ENCODE measurements at regions not wholly inside any gene's neighbourhood (a gene's known extent, or its start where the extent isn't known, plus 50 kb on each side); places are given as distances from the start of the nearest gene placed in this dataset.

DNA sequence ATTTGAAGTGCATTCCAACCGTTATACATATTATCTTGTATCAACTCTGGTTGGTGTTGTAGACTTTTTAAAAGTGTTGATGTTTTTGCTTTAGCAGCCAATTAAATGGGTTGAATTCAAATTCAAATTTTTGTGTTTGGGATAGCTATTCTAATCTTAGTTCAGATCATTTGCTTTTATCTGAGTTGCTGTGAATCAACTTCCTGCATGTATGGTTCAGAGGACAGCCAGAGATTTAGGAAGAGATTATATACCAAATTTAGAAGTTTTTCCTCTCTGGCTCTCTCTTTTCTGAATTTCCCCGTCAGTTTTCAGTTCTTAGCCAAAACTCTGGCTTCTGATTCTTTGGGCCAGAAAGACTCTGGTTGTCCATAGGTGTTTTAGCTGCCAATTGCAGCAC is 415.5 kb downstream of the NUF2 start:
- POLR2A ChIA-PET = no interaction called here

More for the DNA sequence above, 415.5 kb downstream of the NUF2 start:
- Histone ChIP-seq H3K27me3 (ENCODE audit: control insufficient read depth in 2 of 2, insufficient read depth in 2 of 2, low read length in 2 of 2) (no peaks in the 10 kb centered on the region), H3K79me2 (ENCODE audit: control insufficient read depth, insufficient read depth, low read length) (no peaks in the 10 kb centered on the region), H3K4me1 (replicated peaks in 1 of 2; ENCODE audit: control insufficient read depth in 2 of 2, insufficient read depth in 2 of 2, low read length in 2 of 2) (no peaks in the 10 kb centered on the region), H3K27ac (ENCODE audit: extremely low read depth, low read depth, low read length) (no peak overlapping the region), H4K20me1 (replicated peaks; ENCODE audit: control insufficient read depth, insufficient read depth, low read length) (no peaks in the 10 kb centered on the region), H3K36me3 (ENCODE audit: control insufficient read depth, insufficient read depth, low read length) (no peaks in the 10 kb centered on the region), H2AFZ (ENCODE audit: low read depth, low read length) (no peak overlapping the region), H3K9me3 (replicated peaks; ENCODE audit: control insufficient read depth, insufficient read depth, low read depth, low read length) (no peaks in the 10 kb centered on the region), H3K4me3 (no peak overlapping the region), H3K9ac (ENCODE audit: insufficient read depth in 1 of 2, low read depth in 2 of 2, low read length in 2 of 2) (no peak overlapping the region), H3K4me2 (ENCODE audit: insufficient read depth, low read length) (no peak overlapping the region), H3K9me1 (ENCODE audit: control insufficient read depth, insufficient read depth, low read length) (no peaks in the 10 kb centered on the region)
- FAIRE-seq (no peak), DNase-seq (ENCODE audit: extremely low read depth in 1 of 4, low spot score in 3 of 4) (no peak), ATAC-seq (no peak)
- WGBS (ENCODE audit: insufficient coverage, low coverage, missing lambda C conversion rate) = 0% methylated on average over 2 of the region's 2 CpGs
- no TSS peak for BruUV-seq (replicated peaks)
- TF ChIP-seq PPARD (CRISPR knock-in tag; IDR thresholded peaks at IDR 0.05) (no peak), ERF (CRISPR knock-in tag; IDR thresholded peaks at IDR 0.05) (no peak), FOXK2 (conservative IDR thresholded peaks at IDR 0.05 in 1 of 2, IDR thresholded peaks at IDR 0.05 in 1 of 2; ENCODE audit: low read depth in 2 of 2) (no peak)
- TF ChIP-seq, protein P1, sequence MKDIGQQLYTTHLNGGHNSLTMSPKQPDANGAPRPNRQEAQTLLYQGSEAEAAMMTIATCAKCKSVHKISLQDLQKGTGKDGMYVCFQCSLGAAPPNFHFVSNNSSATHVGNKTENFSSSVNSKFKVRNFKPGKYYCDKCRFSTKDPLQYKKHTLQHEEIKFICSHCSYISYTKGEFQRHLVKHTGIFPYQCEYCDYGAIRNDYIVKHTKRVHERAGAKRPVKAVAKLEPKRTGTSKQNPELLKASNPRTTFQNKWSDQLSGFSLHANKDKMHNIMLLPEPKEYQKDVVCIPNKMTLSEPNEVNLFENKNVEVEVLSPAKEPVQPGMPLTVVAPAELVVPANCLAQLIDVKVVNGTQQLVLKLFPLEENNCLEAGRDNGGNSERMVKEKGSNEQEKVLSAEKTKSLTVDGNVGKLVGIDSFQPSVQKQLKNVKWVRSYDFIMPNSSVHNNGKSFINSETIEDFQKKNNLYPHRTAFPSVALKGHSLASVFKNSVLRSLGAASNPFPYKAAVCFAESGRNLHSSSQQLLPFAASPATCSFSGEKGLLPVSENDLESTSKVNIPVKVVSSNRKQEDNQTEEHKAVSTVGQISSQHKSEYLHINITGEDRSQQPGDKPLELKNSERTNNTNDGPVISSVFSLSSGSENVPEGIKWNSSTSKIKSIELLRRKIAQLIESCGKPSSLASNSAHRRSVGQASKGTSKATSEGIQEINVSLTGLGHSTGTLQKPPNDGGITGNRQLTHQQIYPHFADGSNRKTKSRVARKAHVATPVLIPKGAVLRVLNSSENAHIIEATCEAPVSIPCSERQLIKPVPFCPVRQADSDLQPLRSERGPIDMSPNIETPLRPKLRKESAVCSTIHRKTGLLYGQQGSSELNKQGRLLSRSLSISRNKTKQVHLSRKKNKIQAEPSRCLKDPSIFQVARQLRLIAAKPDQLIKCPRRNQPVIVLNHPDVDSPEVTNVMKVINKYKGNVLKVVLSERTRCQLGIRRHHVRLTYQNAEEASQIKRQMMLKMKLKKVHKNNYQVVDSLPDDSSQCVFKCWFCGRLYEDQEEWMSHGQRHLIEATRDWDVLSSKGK (CRISPR knock-in tag; IDR thresholded peaks at IDR 0.05) = no peak
- TF ChIP-seq, protein P2, sequence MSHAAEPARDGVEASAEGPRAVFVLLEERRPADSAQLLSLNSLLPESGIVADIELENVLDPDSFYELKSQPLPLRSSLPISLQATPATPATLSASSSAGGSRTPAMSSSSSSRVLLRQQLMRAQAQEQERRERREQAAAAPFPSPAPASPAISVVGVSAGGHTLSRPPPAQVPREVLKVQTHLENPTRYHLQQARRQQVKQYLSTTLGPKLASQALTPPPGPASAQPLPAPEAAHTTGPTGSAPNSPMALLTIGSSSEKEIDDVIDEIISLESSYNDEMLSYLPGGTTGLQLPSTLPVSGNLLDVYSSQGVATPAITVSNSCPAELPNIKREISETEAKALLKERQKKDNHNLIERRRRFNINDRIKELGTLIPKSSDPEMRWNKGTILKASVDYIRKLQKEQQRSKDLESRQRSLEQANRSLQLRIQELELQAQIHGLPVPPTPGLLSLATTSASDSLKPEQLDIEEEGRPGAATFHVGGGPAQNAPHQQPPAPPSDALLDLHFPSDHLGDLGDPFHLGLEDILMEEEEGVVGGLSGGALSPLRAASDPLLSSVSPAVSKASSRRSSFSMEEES (CRISPR knock-in tag; IDR thresholded peaks at IDR 0.05) = no peak
- in situ Hi-C loops (cut with MboI) (no loop called here), intact Hi-C loops (cut with micrococcal nuclease) (no loop called here)
- CTCF ChIA-PET (ENCODE audit: low intra/inter-chr PET ratio) = no interaction called here

Measured in K562 (cell line).